ENCODE measurements at regions not wholly inside any gene's neighbourhood (a gene's known extent, or its start where the extent isn't known, plus 50 kb on each side); places are given as distances from the start of the nearest gene placed in this dataset.

DNA sequence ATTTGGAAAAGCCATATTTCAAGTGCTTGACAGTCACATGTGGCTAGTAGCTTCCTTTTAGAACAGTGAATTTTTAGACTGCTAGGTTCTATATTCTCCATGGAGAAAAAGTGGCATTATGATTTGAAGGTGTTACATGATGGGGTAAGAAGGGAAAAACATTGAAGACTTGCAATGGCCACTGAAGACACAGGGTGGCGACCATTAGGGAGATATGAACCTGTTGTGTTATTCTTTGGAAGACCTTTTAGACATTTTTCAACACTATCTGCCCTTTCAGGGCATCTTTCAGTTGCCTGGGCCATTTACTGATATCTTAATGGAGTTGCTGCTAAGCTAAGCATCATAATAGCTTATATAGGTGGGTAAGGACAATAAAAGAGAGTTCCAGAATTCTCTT is 1387.2 kb downstream of the SUCLG1 start:
- Histone ChIP-seq H3K27me3 (no peaks in the 10 kb centered on the region), H3K4me1 (no peaks in the 10 kb centered on the region), H3K4me3 (no peak overlapping the region), H3K9me3 (replicated peaks) (no peaks in the 10 kb centered on the region), H3K36me3 (no peaks in the 10 kb centered on the region), H3K27ac (no peak overlapping the region)
- DNase-seq, result no peak

DNA sequence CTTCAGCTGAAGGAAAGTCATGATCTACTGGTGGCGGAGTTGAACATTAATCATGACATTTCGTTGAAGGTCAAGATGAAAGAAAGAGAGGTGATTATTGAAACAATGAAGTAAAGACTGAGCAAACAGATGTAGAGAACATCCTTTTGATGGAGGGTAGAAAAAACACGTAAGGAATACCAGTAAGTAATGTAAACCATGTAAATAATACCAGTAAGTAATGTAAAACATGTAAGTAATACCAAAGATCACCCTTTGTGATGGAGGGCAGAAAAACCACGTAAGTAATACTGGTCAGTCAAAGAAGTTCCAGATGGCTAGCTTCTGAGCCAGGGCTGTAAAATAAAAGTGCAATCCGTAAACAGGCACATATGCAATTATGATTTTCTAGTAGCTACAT is 1387.7 kb downstream of the SUCLG1 start:
- no peak overlapping the region for H3K27ac ChIP-seq
- no peak overlapping the region for H3K4me3 ChIP-seq
- no peaks in the 10 kb centered on the region for H3K4me1 ChIP-seq
- no peaks in the 10 kb centered on the region for H3K36me3 ChIP-seq
- H3K9me3 ChIP-seq (replicated peaks), result no peaks in the 10 kb centered on the region
- DNase-seq, result no peak
- H3K27me3 ChIP-seq, result no peaks in the 10 kb centered on the region

DNA sequence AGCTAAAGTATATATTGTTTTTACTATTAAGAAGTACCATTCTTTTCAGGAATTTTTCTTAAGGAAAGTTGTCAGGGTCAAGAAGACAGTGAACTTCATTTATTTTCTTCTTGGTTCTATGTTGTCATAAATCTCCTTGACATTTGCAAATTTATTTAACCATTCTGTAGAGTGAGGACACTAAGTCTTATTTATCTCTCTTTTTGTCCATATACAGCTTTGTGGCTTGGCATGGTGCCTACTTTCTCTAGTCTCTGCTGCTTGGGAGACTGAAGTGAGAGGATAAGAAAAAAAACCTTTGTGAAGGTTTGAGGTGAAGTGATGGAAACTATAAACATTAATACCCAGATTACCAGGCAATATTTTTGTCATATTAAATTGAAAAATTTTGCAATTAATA is 1389.4 kb downstream of the SUCLG1 start:
- Histone ChIP-seq H3K27ac (no peak overlapping the region), H3K4me3 (no peak overlapping the region), H3K36me3 (no peaks in the 10 kb centered on the region), H3K4me1 (no peaks in the 10 kb centered on the region), H3K9me3 (replicated peaks) (no peaks in the 10 kb centered on the region), H3K27me3 (no peaks in the 10 kb centered on the region)
- DNase-seq, result peak; percentile 21 to 46

DNA sequence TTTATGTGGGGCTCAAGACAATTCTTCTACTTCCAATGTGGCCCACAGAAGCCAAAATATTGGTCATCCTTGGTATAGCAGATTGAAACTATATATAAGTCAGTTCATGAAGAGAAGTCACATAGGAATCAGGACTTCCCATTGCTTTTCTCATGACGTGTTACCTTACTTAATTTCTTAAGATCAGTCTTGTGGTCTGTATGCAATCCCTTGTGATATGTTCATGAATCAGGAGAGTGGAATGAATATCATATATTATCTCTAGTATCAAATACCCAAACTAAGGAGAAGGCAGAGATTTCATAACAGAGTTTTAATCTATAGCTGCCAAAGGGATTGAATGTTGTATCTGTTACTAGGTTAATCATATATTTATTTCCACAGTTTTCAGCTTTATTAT is 1390.4 kb downstream of the SUCLG1 start:
- no peaks in the 10 kb centered on the region for H3K27me3 ChIP-seq
- no peak overlapping the region for H3K27ac ChIP-seq
- no peaks in the 10 kb centered on the region for H3K4me1 ChIP-seq
- no peaks in the 10 kb centered on the region for H3K36me3 ChIP-seq
- H3K4me3 ChIP-seq, result no peak overlapping the region
- DNase-seq, result no peak
- H3K9me3 ChIP-seq (replicated peaks), result no peaks in the 10 kb centered on the region

DNA sequence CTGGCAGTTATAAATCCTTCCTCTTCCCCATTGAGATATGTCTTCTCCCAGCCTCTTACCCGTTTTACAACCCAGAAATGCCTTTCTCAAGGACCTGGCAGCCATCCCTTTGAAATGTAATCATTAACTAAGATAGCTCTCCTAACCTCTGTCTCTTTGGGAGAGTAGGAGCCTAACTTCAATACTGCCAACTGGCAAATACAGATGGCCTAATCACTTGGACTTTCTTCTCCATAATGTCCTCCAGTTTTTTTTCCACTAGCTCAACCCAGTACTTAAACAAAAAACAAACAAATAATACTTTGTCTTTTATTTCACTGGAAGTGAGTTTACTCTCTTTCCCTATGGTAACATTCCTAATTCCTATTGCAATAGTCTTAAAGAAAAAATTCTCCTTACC is 1391.1 kb downstream of the SUCLG1 start:
- Histone ChIP-seq H3K36me3 (no peaks in the 10 kb centered on the region), H3K4me3 (no peak overlapping the region), H3K4me1 (no peaks in the 10 kb centered on the region), H3K27ac (no peak overlapping the region), H3K9me3 (replicated peaks) (no peaks in the 10 kb centered on the region), H3K27me3 (no peaks in the 10 kb centered on the region)
- no peak for DNase-seq

DNA sequence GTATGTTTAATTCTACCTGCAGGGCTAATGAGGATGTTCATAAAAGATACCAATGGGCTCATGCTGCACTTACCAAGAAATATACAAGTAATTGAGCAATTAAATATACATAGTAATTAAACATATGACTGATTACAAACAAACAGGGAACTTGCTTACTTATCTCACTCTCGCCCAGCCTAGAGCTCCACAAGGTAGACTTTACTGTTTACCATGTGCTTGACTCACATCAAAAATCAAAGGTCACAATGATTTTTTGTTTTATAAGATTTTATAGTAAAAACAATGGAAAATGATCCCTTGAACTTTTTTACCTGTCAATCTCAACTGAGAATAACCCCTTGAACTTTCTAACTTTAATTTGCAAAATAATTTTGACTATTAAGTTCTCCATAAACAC is 1395.1 kb downstream of the SUCLG1 start:
- Histone ChIP-seq H3K27me3 (no peaks in the 10 kb centered on the region; the same call in 1 of the 2 replicates), H3K36me3 (no peaks in the 10 kb centered on the region), H3K9me3 (replicated peaks) (no peaks in the 10 kb centered on the region), H3K4me1 (no peaks in the 10 kb centered on the region), H3K27ac (no peak overlapping the region), H3K4me3 (no peak overlapping the region)
- no peak for DNase-seq

DNA sequence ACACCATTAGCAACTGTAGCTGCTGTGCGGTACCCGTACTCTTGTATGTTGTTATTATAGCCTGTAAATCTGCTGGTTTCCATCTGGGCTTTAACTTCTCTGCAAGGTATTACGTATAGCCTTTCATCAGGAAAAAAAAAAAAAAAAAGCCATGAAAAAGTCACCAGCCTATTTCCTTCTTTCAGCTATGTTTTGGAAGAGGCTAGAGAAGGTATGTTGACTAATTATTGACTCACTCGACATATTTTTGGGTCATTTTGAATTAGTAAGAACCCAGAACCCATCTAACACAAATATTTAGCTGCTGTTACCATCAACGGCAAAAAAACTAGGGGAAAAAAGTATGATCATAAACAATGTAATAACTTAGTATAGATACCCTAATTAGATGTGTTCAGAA is 1395.6 kb downstream of the SUCLG1 start:
- H3K4me1 ChIP-seq, result no peaks in the 10 kb centered on the region
- no peak overlapping the region for H3K4me3 ChIP-seq
- no peaks in the 10 kb centered on the region for H3K36me3 ChIP-seq
- no peaks in the 10 kb centered on the region for H3K9me3 ChIP-seq (replicated peaks)
- H3K27ac ChIP-seq, result no peak overlapping the region
- H3K27me3 ChIP-seq, result no peaks in the 10 kb centered on the region; the same call in 1 of the 2 replicates
- no peak for DNase-seq

DNA sequence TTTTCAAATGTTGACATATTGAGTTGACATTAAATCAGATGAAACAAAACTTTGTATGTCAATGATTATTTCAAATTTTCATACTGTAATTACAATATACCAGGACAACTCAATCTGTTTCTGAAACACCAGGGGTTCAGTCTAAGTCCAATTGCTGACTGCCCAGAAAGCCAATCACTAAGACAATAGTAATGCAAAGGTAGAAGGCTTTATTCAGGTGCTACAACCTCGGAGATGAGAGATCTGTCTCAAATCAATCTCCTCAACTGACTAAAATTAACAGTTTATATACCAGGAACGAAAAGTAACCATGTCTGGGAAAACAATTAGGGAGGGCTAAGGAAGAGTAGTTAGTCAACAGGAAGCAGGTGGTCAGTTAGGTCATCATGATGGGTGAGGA is 1400.4 kb downstream of the SUCLG1 start:
- DNase-seq, result no peak
- Histone ChIP-seq H3K27me3 (no peaks in the 10 kb centered on the region; the same call in 1 of the 2 replicates), H3K4me3 (no peak overlapping the region), H3K4me1 (peaks cover 2% of the 10 kb centered on the region; the same call in 1 of the 2 replicates), H3K9me3 (replicated peaks) (no peaks in the 10 kb centered on the region), H3K36me3 (no peaks in the 10 kb centered on the region), H3K27ac (no peak overlapping the region)

DNA sequence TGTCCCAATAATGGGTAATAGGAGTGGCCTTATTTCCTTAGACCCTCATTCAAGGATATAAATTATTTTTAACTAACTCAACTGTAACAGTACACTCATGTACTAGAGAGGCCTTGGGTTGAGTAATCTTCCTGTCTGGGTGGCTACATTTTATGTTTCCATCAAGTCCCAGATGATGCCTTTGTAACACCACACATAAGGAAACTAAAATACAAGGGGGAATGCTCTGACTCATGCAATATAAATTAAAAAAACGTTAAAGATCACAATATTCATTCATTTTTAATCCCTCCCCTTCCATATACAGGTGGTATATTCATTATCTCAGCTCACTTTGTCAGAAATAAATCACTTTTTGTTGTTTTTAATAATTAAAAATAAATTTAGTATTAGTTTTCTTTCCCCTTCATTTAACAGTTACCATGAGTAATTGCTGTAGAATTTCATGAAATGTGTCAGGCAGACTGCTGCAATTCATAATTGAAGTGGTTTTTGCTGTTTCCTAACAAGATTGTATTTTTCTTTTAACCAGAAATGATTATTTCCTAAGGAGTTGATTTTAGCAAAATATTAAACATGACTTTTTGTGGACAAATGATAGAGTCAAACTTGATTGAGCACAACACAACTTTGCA is 1403.6 kb downstream of the SUCLG1 start:
- Histone ChIP-seq H3K27me3 (no peaks in the 10 kb centered on the region), H3K27ac (no peak overlapping the region), H3K36me3 (no peaks in the 10 kb centered on the region), H3K9me3 (replicated peaks) (no peaks in the 10 kb centered on the region), H3K4me3 (no peak overlapping the region), H3K4me1 (peaks cover 2% of the 10 kb centered on the region; the same call in 1 of the 2 replicates)
- DNase-seq, result no peak

DNA sequence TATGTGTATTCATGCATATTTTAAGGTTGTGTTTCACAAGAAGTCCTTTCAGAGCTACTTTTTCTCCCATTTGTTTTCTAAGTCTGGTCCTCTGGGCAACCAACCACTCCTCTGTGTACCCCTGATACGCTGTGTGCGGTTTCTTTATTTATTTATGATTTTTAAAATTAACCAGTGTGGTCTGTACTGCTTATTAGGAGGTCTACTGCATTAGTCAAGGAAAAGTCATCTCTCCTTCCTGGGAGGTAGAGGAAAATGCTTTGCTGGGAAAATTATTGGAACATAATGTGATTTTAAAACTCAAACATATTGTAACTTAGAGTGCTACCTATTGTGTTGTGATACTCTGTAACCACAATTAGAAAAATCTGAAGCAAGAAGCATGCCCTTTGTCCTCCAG is 1404.3 kb downstream of the SUCLG1 start:
- H3K36me3 ChIP-seq, result no peaks in the 10 kb centered on the region
- H3K27ac ChIP-seq, result no peak overlapping the region
- H3K9me3 ChIP-seq (replicated peaks), result no peaks in the 10 kb centered on the region
- H3K27me3 ChIP-seq, result no peaks in the 10 kb centered on the region
- peak in 1 of 2 experiments; percentile 13 for DNase-seq
- H3K4me3 ChIP-seq, result no peak overlapping the region
- H3K4me1 ChIP-seq, result peaks cover 2% of the 10 kb centered on the region; the same call in 1 of the 2 replicates

DNA sequence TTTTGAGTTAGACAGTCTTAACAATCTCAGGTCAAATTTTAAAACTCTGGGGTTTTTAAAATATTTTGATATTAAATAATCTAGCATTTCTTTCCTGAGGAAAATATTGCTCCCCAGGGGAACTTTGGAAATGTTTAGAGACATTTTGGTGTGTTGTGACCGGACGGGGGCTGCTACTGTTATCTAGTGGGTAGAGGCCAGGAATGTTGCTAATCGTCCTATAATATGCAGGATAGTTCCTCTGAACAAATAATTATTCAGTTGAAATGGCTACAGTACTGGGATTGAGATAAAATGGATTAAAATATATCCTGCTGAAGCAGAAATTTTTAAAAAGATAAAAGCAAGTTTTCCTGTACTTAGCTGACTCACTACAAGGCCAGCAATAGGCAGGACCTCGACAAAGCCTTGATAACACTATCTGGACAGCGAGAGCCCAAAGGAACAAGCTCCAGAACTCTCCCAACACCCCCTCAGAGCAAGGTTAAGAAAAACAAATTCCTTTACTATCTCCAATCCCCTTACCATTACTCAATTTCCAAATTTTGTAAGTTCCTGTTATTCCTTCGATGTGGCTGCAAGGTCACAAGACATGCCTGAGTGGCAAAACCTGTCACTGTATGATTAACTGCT is 1407.4 kb downstream of the SUCLG1 start:
- no peaks in the 10 kb centered on the region for H3K9me3 ChIP-seq (replicated peaks)
- peaks cover 2% of the 10 kb centered on the region; the same call in 1 of the 2 replicates for H3K4me1 ChIP-seq
- no peaks in the 10 kb centered on the region for H3K27me3 ChIP-seq
- H3K27ac ChIP-seq, result no peak overlapping the region
- H3K36me3 ChIP-seq, result no peaks in the 10 kb centered on the region
- no peak overlapping the region for H3K4me3 ChIP-seq
- no peak for DNase-seq

DNA sequence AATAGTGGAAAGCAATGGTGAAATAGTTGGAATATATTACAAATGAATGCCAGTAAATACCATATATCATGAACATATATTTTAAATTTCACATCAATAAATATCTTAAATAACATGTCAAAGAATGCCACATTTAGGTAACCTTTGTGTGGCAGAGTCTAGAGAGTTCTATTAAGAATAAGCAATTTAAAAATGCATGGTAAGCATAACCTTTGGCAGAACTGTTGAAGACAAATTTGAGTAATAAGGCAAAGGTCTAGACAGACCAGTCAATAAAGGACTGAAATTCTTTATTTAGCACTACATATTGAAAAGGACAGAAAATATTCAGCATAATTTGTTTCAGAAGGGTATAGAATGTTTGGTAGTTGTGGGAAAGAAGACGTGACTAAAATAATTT is 1417.0 kb downstream of the SUCLG1 start:
- Histone ChIP-seq H3K27ac (no peak overlapping the region), H3K4me3 (no peak overlapping the region), H3K36me3 (no peaks in the 10 kb centered on the region), H3K9me3 (replicated peaks) (no peaks in the 10 kb centered on the region), H3K4me1 (no peaks in the 10 kb centered on the region), H3K27me3 (no peaks in the 10 kb centered on the region)
- DNase-seq, result no peak

DNA sequence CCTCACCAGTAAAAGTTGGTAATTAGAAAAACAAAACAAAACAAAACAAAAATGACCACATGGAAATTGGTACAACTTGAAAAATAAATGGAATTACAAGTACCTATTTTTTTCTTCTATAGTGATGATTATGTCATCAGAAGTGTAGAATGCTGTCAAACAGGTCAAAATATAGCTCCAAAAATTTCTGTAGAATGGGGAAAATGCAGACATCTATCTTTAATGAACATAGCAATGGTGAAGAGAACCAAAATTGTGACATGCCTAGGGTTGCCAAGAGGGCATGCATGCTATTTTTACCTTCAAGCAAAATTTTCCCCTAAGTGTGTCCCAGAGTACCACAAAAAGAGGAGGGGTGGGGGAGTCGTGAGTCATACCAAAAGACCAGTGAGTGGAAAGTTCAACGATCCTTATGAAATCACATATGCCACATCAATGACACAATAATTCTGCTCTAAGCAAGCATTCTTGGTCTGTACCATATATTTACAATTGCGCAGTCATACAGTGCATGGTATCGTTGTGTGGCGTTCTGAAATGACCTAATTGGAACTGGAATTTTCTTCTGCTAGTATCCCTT is 1436.4 kb downstream of the SUCLG1 start:
- H3K4me1 ChIP-seq, result no peaks in the 10 kb centered on the region
- no peak for DNase-seq
- no peak overlapping the region for H3K27ac ChIP-seq
- no peaks in the 10 kb centered on the region for H3K9me3 ChIP-seq (replicated peaks)
- H3K27me3 ChIP-seq, result no peaks in the 10 kb centered on the region; the same call in 1 of the 2 replicates
- no peaks in the 10 kb centered on the region for H3K36me3 ChIP-seq
- no peak overlapping the region for H3K4me3 ChIP-seq

DNA sequence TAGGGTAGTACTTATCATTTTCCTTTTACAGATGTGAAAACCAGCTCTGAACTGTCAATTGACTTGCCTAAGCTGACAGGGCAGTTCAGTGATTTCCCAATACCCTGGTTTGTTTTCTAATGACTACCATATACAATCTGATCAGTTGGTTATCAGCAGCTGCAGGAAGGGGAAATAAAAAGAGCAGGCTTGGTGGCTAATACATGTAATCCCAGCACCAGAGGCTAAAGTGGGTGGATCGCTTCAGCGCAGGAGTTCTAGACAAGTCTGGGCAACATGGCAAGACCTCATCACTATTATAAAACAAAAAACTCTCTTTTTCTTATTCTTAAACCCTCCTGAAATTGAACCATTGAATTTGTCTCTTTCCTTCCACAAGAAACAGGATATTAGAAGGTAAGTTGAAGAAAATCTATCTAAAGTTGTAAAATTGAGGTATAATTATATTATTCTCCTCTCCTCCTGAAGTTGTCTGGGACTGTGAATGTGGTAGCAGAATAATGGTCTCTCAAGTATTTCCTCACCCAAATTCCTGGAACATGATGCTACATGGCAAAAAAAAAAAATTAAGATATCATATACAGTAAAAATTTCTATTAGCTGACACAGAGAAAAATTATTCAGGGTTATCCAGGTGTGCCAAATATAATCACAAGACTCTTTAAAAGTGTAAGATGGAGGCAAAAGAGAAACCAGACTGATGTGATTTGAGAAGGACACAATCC is 1441.6 kb downstream of the SUCLG1 start:
- no peaks in the 10 kb centered on the region for H3K9me3 ChIP-seq (replicated peaks)
- H3K27ac ChIP-seq, result no peak overlapping the region
- no peaks in the 10 kb centered on the region for H3K4me1 ChIP-seq
- no peaks in the 10 kb centered on the region for H3K36me3 ChIP-seq
- H3K27me3 ChIP-seq, result peaks cover 4% of the 10 kb centered on the region
- no peak for DNase-seq
- H3K4me3 ChIP-seq, result no peak overlapping the region
